GM23338 (cell line): ENCODE measurements at regions not wholly inside any gene's neighbourhood (a gene's known extent, or its start where the extent isn't known, plus 50 kb on each side); places are given as distances from the start of the nearest gene placed in this dataset.

Experiments used
- ATAC-seq: fragments of 200-7000 bp; cut with Tn5 transposase; 3 replicates; pipeline ENCODE4 v1.9.1; 2020
- DNase-seq: peaks from one replicate; pipeline ENCODE4 v3.0.0-alpha.2; 2015; ENCODE audit warnings: low spot score
- H2AFZ ChIP-seq: fragments of 200-600 bp; sonication (generic); 2 replicates; pipeline ENCODE4 v1.8.0; 2016; ENCODE audit warnings: antibody characterized with exemption, mild to moderate bottlenecking, moderate library complexity
- H3F3A ChIP-seq: fragments of 200-600 bp; sonication (generic); replicated peaks from 2 replicates; pipeline ENCODE4 v1.8.0; 2017; ENCODE audit warnings: antibody characterized with exemption, mixed run types, low read depth
- H3K27ac ChIP-seq: fragments of 200-600 bp; sonication (generic); 2 replicates; pipeline ENCODE4 v1.6.1; 2016; ENCODE audit warnings: low read depth
- H3K27me3 ChIP-seq: fragments of 200-600 bp; sonication (generic); 2 replicates; pipeline ENCODE4 v1.8.0; 2016; ENCODE audit warnings: mild to moderate bottlenecking, mixed run types, moderate library complexity; ENCODE audit not compliant: insufficient read depth
- H3K36me3 ChIP-seq: fragments of 200-600 bp; sonication (generic); 2 replicates; pipeline ENCODE4 v1.8.0; 2016; ENCODE audit warnings: mild to moderate bottlenecking; ENCODE audit not compliant: insufficient read depth
- H3K4me1 ChIP-seq: fragments of 200-600 bp; sonication (generic); 2 replicates; pipeline ENCODE4 v1.8.0; 2016; ENCODE audit warnings: mild to moderate bottlenecking, moderate library complexity; ENCODE audit not compliant: insufficient read depth
- H3K4me2 ChIP-seq: fragments of 200-600 bp; sonication (generic); 2 replicates; pipeline ENCODE4 v1.7.1; 2017; ENCODE audit warnings: mixed run types
- H3K4me3 ChIP-seq: fragments of 200-600 bp; sonication (generic); 2 replicates; pipeline ENCODE4 v1.6.1; 2016; ENCODE audit warnings: mixed run types
- H3K79me2 ChIP-seq: fragments of 200-600 bp; sonication (generic); replicated peaks from 2 replicates; pipeline ENCODE4 v1.8.0; 2017; ENCODE audit warnings: mild to moderate bottlenecking; ENCODE audit not compliant: insufficient read depth
- H3K9me2 ChIP-seq: fragments of 200-600 bp; sonication (generic); 2 replicates; pipeline ENCODE4 v1.8.0; 2017; ENCODE audit not compliant: insufficient read depth
- H4K20me1 ChIP-seq: fragments of 200-600 bp; sonication (generic); replicated peaks from 2 replicates; pipeline ENCODE4 v1.8.0; 2017; ENCODE audit warnings: mild to moderate bottlenecking; ENCODE audit not compliant: insufficient read depth
- H3K27ac Mint-ChIP-seq: 2 replicates; pipeline ENCODE4 v1.8.0; 2020; ENCODE audit warnings: inconsistent platforms, mild to moderate bottlenecking, moderate library complexity, mixed read lengths
- H3K27me3 Mint-ChIP-seq: 3 replicates; pipeline ENCODE4 v1.8.0; 2022; ENCODE audit warnings: low read depth, mild to moderate bottlenecking, moderate library complexity, mixed read lengths, inconsistent platforms; ENCODE audit not compliant: insufficient read depth, poor library complexity
- H3K36me3 Mint-ChIP-seq: 3 replicates; pipeline ENCODE4 v1.8.0; 2021; ENCODE audit warnings: low read depth, mild to moderate bottlenecking, inconsistent platforms, moderate library complexity, mixed read lengths
- H3K4me1 Mint-ChIP-seq: 3 replicates; pipeline ENCODE4 v1.8.0; 2020; ENCODE audit warnings: mild to moderate bottlenecking, inconsistent platforms, mixed read lengths
- H3K4me3 Mint-ChIP-seq: 3 replicates; pipeline ENCODE4 v1.8.0; 2021; ENCODE audit warnings: moderate library complexity, mild to moderate bottlenecking, inconsistent platforms, mixed read lengths
- H3K9me3 Mint-ChIP-seq: 3 replicates; pipeline ENCODE4 v1.8.0; 2020; ENCODE audit warnings: moderate library complexity, mild to moderate bottlenecking, inconsistent platforms, mixed read lengths
- CREB1 ChIP-seq: fragments of 250-450 bp; sonication (Bioruptor Pico); IDR thresholded peaks from 2 replicates; pipeline ENCODE4 v1.5.0; 2020; ENCODE audit warnings: low read depth, mild to moderate bottlenecking, moderate library complexity
- CTCF ChIP-seq, 2 experiments: fragments of 200-600 bp in 1 of 2; sonication (generic) in 1 of 2; conservative IDR thresholded peaks; 2 replicates each; pipeline versions ENCODE4 v1.5.1 to v1.6.1; 2016 to 2017; ENCODE audit warnings: antibody characterized with exemption in 2 of 2, low read depth in 2 of 2, mild to moderate bottlenecking in 2 of 2, moderate library complexity in 1 of 2
- EZH2phosphoT487 ChIP-seq: fragments of 200-600 bp; sonication (generic); IDR thresholded peaks from one replicate; pipeline ENCODE4 v1.8.1; 2018; ENCODE audit warnings: antibody characterized with exemption; ENCODE audit not compliant: unreplicated experiment
- JUNB ChIP-seq: IDR thresholded peaks from one replicate; pipeline ENCODE4 v1.6.1; 2016; ENCODE audit warnings: antibody characterized with exemption; ENCODE audit not compliant: unreplicated experiment
- STAT1 ChIP-seq: IDR thresholded peaks from one replicate; pipeline ENCODE4 v1.6.1; 2016; ENCODE audit warnings: antibody characterized with exemption; ENCODE audit not compliant: unreplicated experiment
- ZNF114 ChIP-seq: fragments of 250-450 bp; sonication (Bioruptor Pico); IDR thresholded peaks from 2 replicates; pipeline ENCODE4 v1.5.0; 2020; ENCODE audit warnings: mild to moderate bottlenecking, moderate library complexity
- TF ChIP-seq, protein P1 (sequence below): IDR thresholded peaks from one replicate; pipeline ENCODE4 v1.6.1; 2018; ENCODE audit warnings: antibody characterized with exemption; ENCODE audit not compliant: unreplicated experiment

- no peak overlapping the region for H3K4me3 Mint-ChIP-seq
- no peak overlapping the region for H3K27ac ChIP-seq
- no peak overlapping the region; the same call in 1 of the 2 replicates for H3K27ac Mint-ChIP-seq
- H3K9me2 ChIP-seq = peaks cover 5% of the 10 kb centered on the region; the same call in 1 of the 2 replicates
- no peak overlapping the region for H3K4me3 ChIP-seq
- DNase-seq (no peak), ATAC-seq (no peak)
- peaks cover 15% of the 10 kb centered on the region for H3K4me1 Mint-ChIP-seq
- peaks cover 10% of the 10 kb centered on the region for H3K36me3 Mint-ChIP-seq
- no peaks in the 10 kb centered on the region for H3K4me1 ChIP-seq
- peaks cover 7% of the 10 kb centered on the region for H3K9me3 Mint-ChIP-seq
- no peak overlapping the region for H3K4me2 ChIP-seq
- TF ChIP-seq CTCF (conservative IDR thresholded peaks at IDR 0.05; ENCODE audit: low read depth in 2 of 2) (no peak), JUNB (no peak), STAT1 (no peak), ZNF114 (CRISPR knock-in tag) (no peak)
- H3K27me3 Mint-ChIP-seq = no peaks in the 10 kb centered on the region
- no peaks in the 10 kb centered on the region for H4K20me1 ChIP-seq
- H3K36me3 ChIP-seq = no peaks in the 10 kb centered on the region
- H3K79me2 ChIP-seq = no peaks in the 10 kb centered on the region
- H3F3A ChIP-seq = no peaks in the 10 kb centered on the region
- no peaks in the 10 kb centered on the region for H3K27me3 ChIP-seq
- no peak overlapping the region for H2AFZ ChIP-seq
These were observed 273.7 kb downstream of the TMX3 start for GRCh38 chr18:68441241-68441640.

DNA sequence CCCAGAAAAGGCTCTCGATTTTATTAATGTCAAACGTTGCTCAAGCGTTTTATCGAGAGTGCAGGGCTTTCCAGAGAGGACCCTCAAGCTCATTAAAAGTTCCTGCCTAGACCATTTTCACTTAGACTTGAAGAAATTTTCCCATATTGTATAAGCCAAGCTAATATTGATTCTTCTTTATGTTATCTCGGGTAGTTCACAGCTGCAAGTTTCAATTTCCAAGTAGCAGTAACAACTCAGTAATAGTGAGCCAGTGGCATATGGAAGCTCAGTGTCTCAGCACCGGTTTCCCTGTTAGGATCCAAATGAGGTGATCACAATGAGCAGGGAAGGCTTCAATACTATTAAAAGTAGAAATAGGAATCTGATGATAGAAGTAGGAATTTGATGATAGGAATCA is 274.5 kb downstream of the TMX3 start:
- TF ChIP-seq, protein P1, sequence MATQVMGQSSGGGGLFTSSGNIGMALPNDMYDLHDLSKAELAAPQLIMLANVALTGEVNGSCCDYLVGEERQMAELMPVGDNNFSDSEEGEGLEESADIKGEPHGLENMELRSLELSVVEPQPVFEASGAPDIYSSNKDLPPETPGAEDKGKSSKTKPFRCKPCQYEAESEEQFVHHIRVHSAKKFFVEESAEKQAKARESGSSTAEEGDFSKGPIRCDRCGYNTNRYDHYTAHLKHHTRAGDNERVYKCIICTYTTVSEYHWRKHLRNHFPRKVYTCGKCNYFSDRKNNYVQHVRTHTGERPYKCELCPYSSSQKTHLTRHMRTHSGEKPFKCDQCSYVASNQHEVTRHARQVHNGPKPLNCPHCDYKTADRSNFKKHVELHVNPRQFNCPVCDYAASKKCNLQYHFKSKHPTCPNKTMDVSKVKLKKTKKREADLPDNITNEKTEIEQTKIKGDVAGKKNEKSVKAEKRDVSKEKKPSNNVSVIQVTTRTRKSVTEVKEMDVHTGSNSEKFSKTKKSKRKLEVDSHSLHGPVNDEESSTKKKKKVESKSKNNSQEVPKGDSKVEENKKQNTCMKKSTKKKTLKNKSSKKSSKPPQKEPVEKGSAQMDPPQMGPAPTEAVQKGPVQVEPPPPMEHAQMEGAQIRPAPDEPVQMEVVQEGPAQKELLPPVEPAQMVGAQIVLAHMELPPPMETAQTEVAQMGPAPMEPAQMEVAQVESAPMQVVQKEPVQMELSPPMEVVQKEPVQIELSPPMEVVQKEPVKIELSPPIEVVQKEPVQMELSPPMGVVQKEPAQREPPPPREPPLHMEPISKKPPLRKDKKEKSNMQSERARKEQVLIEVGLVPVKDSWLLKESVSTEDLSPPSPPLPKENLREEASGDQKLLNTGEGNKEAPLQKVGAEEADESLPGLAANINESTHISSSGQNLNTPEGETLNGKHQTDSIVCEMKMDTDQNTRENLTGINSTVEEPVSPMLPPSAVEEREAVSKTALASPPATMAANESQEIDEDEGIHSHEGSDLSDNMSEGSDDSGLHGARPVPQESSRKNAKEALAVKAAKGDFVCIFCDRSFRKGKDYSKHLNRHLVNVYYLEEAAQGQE = no peak
- no peak for TF ChIP-seq CREB1
- no peak for TF ChIP-seq JUNB
- no peak for TF ChIP-seq EZH2phosphoT487
- Histone ChIP-seq H3K79me2 (no peaks in the 10 kb centered on the region), H3K27ac (no peak overlapping the region), H3K27me3 (no peaks in the 10 kb centered on the region), H3K4me2 (no peak overlapping the region), H3K36me3 (no peaks in the 10 kb centered on the region), H3F3A (no peaks in the 10 kb centered on the region), H3K9me2 (peaks cover 5% of the 10 kb centered on the region; the same call in 1 of the 2 replicates), H4K20me1 (no peaks in the 10 kb centered on the region), H3K4me1 (no peaks in the 10 kb centered on the region), H2AFZ (no peak overlapping the region), H3K4me3 (no peak overlapping the region)
- no peak overlapping the region for H3K27ac Mint-ChIP-seq
- no peak for ATAC-seq
- no peak overlapping the region for H3K4me3 Mint-ChIP-seq
- H3K36me3 Mint-ChIP-seq = peaks cover 11% of the 10 kb centered on the region
- no peaks in the 10 kb centered on the region for H3K27me3 Mint-ChIP-seq
- H3K9me3 Mint-ChIP-seq = peaks cover 7% of the 10 kb centered on the region
- no peak for DNase-seq
- peaks cover 16% of the 10 kb centered on the region for H3K4me1 Mint-ChIP-seq
